ENCODE measurements at regions not wholly inside any gene's neighbourhood (a gene's known extent, or its start where the extent isn't known, plus 50 kb on each side); places are given as distances from the start of the nearest gene placed in this dataset.

DNA sequence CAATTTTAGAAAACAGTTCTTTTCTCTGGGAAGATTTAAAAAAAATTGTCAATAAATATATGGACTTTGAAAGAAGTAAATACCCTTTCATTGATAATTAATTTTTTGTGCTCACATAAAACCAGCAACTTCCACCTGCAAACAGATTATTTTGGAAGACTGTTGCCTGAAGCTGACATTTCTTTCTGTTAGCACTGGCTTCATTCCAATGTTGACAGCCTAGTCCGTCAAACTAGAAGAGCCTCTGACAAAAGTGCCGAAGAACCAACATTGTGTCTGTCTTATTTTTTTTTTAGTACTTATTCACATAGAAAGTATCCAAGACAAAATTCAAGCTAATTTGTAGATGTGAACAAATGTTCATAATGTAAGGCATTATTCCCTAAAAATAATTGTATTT is 108.6 kb upstream of the TMEM161B start:
- intact Hi-C loops (cut with DNase I): no loop called here
- no peak for TF ChIP-seq EP300 (IDR thresholded peaks at IDR 0.05)
- no peak for TF ChIP-seq POLR2A (IDR thresholded peaks at IDR 0.05; ENCODE audit: low read depth)
- TF ChIP-seq, protein P1, sequence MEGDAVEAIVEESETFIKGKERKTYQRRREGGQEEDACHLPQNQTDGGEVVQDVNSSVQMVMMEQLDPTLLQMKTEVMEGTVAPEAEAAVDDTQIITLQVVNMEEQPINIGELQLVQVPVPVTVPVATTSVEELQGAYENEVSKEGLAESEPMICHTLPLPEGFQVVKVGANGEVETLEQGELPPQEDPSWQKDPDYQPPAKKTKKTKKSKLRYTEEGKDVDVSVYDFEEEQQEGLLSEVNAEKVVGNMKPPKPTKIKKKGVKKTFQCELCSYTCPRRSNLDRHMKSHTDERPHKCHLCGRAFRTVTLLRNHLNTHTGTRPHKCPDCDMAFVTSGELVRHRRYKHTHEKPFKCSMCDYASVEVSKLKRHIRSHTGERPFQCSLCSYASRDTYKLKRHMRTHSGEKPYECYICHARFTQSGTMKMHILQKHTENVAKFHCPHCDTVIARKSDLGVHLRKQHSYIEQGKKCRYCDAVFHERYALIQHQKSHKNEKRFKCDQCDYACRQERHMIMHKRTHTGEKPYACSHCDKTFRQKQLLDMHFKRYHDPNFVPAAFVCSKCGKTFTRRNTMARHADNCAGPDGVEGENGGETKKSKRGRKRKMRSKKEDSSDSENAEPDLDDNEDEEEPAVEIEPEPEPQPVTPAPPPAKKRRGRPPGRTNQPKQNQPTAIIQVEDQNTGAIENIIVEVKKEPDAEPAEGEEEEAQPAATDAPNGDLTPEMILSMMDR (IDR thresholded peaks at IDR 0.05): no peak
- no peak for TF ChIP-seq POLR2AphosphoS5 (IDR thresholded peaks at IDR 0.05)
- Histone ChIP-seq H3K4me1 (no peaks in the 10 kb centered on the region), H3K4me3 (no peak overlapping the region), H3K27me3 (no peaks in the 10 kb centered on the region), H3K9me3 (no peaks in the 10 kb centered on the region), H3K27ac (replicated peaks in 1 of 4) (no peak overlapping the region), H3K36me3 (no peaks in the 10 kb centered on the region)
- no peak for DNase-seq (ENCODE audit: extremely low spot score)
- 80% methylated on average over 2 of the region's 2 CpGs for WGBS

DNA sequence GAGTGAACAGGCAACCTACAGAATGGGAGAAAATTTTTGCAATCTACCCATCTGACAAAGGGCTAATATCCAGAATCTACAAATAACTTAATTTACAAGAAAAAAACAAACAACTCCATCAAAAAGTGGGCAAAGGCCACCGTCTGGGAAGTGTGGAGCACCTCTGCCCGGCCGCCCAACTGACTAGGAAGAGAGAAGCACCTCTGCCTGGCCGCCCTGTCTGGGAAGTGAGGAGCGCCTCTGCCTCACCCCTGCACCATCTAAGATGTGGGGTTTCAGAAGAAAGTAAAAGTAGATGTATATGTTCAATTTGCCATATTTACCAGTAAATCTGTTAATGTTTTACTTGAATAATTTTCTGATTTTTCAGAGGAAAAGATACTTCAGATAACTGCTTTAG is 108.1 kb upstream of the TMEM161B start:
- no peaks in the 10 kb centered on the region for H3K4me1 ChIP-seq
- WGBS: 92% methylated on average over 5 of the region's 5 CpGs
- no peaks in the 10 kb centered on the region for H3K36me3 ChIP-seq
- H3K9me3 ChIP-seq: no peaks in the 10 kb centered on the region
- TF ChIP-seq, protein P1 (IDR thresholded peaks at IDR 0.05): no peak
- no peak for DNase-seq (ENCODE audit: extremely low spot score)
- H3K27ac ChIP-seq (replicated peaks in 1 of 4): no peak overlapping the region
- no peaks in the 10 kb centered on the region for H3K27me3 ChIP-seq
- intact Hi-C loops (cut with DNase I): no loop called here
- H3K4me3 ChIP-seq: no peak overlapping the region

- no peaks in the 10 kb centered on the region for H3K27me3 ChIP-seq
- 92% methylated on average over 2 of the region's 2 CpGs for WGBS
- H3K36me3 ChIP-seq: no peaks in the 10 kb centered on the region
- no peak for DNase-seq (ENCODE audit: extremely low spot score)
- H3K4me3 ChIP-seq: no peak overlapping the region
- no peaks in the 10 kb centered on the region for H3K4me1 ChIP-seq
- TF ChIP-seq POLR2A (IDR thresholded peaks at IDR 0.05; ENCODE audit: low read depth) (no peak), EP300 (IDR thresholded peaks at IDR 0.05) (no peak), POLR2AphosphoS5 (IDR thresholded peaks at IDR 0.05) (no peak)
- TF ChIP-seq, protein P1 (IDR thresholded peaks at IDR 0.05): no peak
- H3K27ac ChIP-seq (replicated peaks in 1 of 4): no peak overlapping the region
- intact Hi-C loops (cut with DNase I): no loop called here
- H3K9me3 ChIP-seq: no peaks in the 10 kb centered on the region
These were observed 105.7 kb upstream of the TMEM161B start for GRCh38 chr5:88374391-88374790.

DNA sequence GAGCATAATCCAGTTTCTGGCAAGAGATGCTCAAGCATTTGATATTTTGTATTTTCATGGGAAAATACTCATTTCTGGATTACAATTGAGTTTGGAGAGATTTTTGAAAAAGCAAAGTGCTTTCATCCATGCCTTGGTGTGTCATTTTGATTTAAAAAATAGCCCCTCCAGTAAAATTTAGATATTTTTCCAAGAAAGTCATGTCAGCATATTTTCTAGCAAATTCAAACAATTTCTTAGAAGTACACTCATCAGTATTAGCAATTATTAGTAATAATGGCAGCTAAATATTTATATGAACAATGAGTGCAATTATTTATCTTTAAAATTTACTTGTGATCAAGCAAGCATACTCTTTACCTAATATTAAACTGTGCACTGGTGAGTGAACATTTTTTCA is 102.2 kb upstream of the TMEM161B start:
- Histone ChIP-seq H3K36me3 (no peaks in the 10 kb centered on the region), H3K27me3 (no peaks in the 10 kb centered on the region), H3K27ac (replicated peaks in 1 of 4) (no peak overlapping the region), H3K4me1 (no peaks in the 10 kb centered on the region), H3K9me3 (no peaks in the 10 kb centered on the region), H3K4me3 (no peak overlapping the region)
- TF ChIP-seq EP300 (IDR thresholded peaks at IDR 0.05): no peak
- TF ChIP-seq POLR2AphosphoS5 (IDR thresholded peaks at IDR 0.05): no peak
- no peak for TF ChIP-seq POLR2A (IDR thresholded peaks at IDR 0.05; ENCODE audit: low read depth)
- TF ChIP-seq, protein P1 (IDR thresholded peaks at IDR 0.05): no peak
- intact Hi-C loops (cut with DNase I): no loop called here
- no peak for DNase-seq (ENCODE audit: extremely low spot score)

GRCh38 chr5:88368201-88368600 is 99.6 kb upstream of the TMEM161B start:
- Histone ChIP-seq H3K36me3 (no peaks in the 10 kb centered on the region), H3K27me3 (no peaks in the 10 kb centered on the region), H3K9me3 (no peaks in the 10 kb centered on the region), H3K4me3 (no peak overlapping the region), H3K4me1 (no peaks in the 10 kb centered on the region), H3K27ac (replicated peaks in 1 of 4) (no peak overlapping the region)
- DNase-seq (ENCODE audit: extremely low spot score): no peak
- TF ChIP-seq, protein P1 (IDR thresholded peaks at IDR 0.05): no peak
- no peak for TF ChIP-seq EP300 (IDR thresholded peaks at IDR 0.05)
- TF ChIP-seq POLR2A (IDR thresholded peaks at IDR 0.05; ENCODE audit: low read depth): no peak
- no peak for TF ChIP-seq POLR2AphosphoS5 (IDR thresholded peaks at IDR 0.05)
- intact Hi-C loops (cut with DNase I): no loop called here
- WGBS: 92% methylated on average over 2 of the region's 2 CpGs
